SK-N-SH (cell line): ENCODE measurements at regions not wholly inside any gene's neighbourhood (a gene's known extent, or its start where the extent isn't known, plus 50 kb on each side); places are given as distances from the start of the nearest gene placed in this dataset.

Experiments used
- CTCF ChIP-seq: fragments of 200-600 bp; sonication (generic); IDR thresholded peaks from 2 replicates; pipeline ENCODE4 v1.6.1; 2017; ENCODE audit warnings: antibody characterized with exemption, mild to moderate bottlenecking, moderate library complexity
- ELF1 ChIP-seq: IDR thresholded peaks from 2 replicates; pipeline ENCODE4 v1.4.0; 2012
- MXI1 ChIP-seq: IDR thresholded peaks from 2 replicates; pipeline ENCODE4 v1.6.1; 2012; ENCODE audit warnings: mild to moderate bottlenecking, low read depth, low read length, improper control_type of control experiment
- YY1 ChIP-seq: IDR thresholded peaks from 2 replicates; pipeline ENCODE4 v1.4.0; 2012; ENCODE audit warnings: low read depth, mild to moderate bottlenecking
- TF ChIP-seq, protein P1 (sequence below): IDR thresholded peaks from 2 replicates; pipeline ENCODE4 v1.4.0; 2012; ENCODE audit warnings: low read depth, borderline replicate concordance

DNA sequence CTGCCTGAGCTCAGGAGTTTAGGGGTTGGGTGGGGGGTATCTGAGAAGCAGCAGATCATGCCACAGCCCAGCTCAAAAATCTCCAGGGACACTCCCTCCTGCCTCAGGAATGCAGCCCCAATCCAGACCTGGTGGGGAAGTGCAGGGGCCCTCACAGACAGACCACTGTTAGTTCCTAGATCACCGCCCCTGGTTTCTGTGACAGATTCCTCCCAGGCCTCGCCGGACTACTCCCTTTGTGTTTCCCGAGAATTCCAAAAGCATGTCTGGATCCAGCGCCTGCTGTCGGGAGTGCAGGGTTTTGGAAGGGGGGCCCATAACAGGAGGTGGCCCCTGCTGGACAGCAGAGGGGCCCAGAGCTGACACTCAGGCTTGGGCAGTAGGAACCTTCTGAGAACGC is 74.5 kb downstream of the CTSL start:
- TF ChIP-seq ELF1 (no peak), CTCF (no peak), MXI1 (no peak), YY1 (no peak)
- TF ChIP-seq, protein P1, sequence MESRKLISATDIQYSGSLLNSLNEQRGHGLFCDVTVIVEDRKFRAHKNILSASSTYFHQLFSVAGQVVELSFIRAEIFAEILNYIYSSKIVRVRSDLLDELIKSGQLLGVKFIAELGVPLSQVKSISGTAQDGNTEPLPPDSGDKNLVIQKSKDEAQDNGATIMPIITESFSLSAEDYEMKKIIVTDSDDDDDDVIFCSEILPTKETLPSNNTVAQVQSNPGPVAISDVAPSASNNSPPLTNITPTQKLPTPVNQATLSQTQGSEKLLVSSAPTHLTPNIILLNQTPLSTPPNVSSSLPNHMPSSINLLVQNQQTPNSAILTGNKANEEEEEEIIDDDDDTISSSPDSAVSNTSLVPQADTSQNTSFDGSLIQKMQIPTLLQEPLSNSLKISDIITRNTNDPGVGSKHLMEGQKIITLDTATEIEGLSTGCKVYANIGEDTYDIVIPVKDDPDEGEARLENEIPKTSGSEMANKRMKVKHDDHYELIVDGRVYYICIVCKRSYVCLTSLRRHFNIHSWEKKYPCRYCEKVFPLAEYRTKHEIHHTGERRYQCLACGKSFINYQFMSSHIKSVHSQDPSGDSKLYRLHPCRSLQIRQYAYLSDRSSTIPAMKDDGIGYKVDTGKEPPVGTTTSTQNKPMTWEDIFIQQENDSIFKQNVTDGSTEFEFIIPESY: no peak
